ENCODE measurements at regions not wholly inside any gene's neighbourhood (a gene's known extent, or its start where the extent isn't known, plus 50 kb on each side); places are given as distances from the start of the nearest gene placed in this dataset.

- H3K27ac ChIP-seq (ENCODE audit: low read length), result no peak overlapping the region
- H3K4me1 ChIP-seq (ENCODE audit: insufficient read depth, low read length), result no peaks in the 10 kb centered on the region
- no peak overlapping the region for H3K4me3 ChIP-seq (ENCODE audit: low read length)
- no peaks in the 10 kb centered on the region for H3K27me3 ChIP-seq (ENCODE audit: insufficient read depth, low read length)
- H3K9me3 ChIP-seq (ENCODE audit: insufficient read depth, low read depth, low read length), result no peaks in the 10 kb centered on the region
- no peak overlapping the region for H3K9ac ChIP-seq (ENCODE audit: low read depth, low read length)
- H3K36me3 ChIP-seq (ENCODE audit: insufficient read depth, low read depth, low read length), result no peaks in the 10 kb centered on the region
Observed at GRCh38 chr6:6840831-6841291, 252.3 kb downstream of the LY86 start.

- Histone ChIP-seq H3K27me3 (ENCODE audit: insufficient read depth, low read length) (no peaks in the 10 kb centered on the region), H3K9me3 (ENCODE audit: insufficient read depth, low read depth, low read length) (no peaks in the 10 kb centered on the region), H3K27ac (ENCODE audit: low read length) (no peak overlapping the region), H3K4me1 (ENCODE audit: insufficient read depth, low read length) (no peaks in the 10 kb centered on the region), H3K36me3 (ENCODE audit: insufficient read depth, low read depth, low read length) (no peaks in the 10 kb centered on the region), H3K4me3 (ENCODE audit: low read length) (no peak overlapping the region), H3K9ac (ENCODE audit: low read depth, low read length) (no peak overlapping the region)
Observed at GRCh38 chr6:6841571-6841970, 253.1 kb downstream of the LY86 start.

- Histone ChIP-seq H3K9ac (ENCODE audit: low read depth, low read length) (no peak overlapping the region), H3K4me3 (ENCODE audit: low read length) (no peak overlapping the region), H3K36me3 (ENCODE audit: insufficient read depth, low read depth, low read length) (no peaks in the 10 kb centered on the region), H3K4me1 (ENCODE audit: insufficient read depth, low read length) (no peaks in the 10 kb centered on the region), H3K27me3 (ENCODE audit: insufficient read depth, low read length) (no peaks in the 10 kb centered on the region), H3K27ac (ENCODE audit: low read length) (no peak overlapping the region), H3K9me3 (ENCODE audit: insufficient read depth, low read depth, low read length) (no peaks in the 10 kb centered on the region)
Observed at GRCh38 chr6:6842291-6842690, 253.8 kb downstream of the LY86 start.

- H3K27ac ChIP-seq (ENCODE audit: low read length), result no peak overlapping the region
- no peak overlapping the region for H3K4me3 ChIP-seq (ENCODE audit: low read length)
- no peaks in the 10 kb centered on the region for H3K9me3 ChIP-seq (ENCODE audit: insufficient read depth, low read depth, low read length)
- no peaks in the 10 kb centered on the region for H3K4me1 ChIP-seq (ENCODE audit: insufficient read depth, low read length)
- H3K36me3 ChIP-seq (ENCODE audit: insufficient read depth, low read depth, low read length), result no peaks in the 10 kb centered on the region
- H3K9ac ChIP-seq (ENCODE audit: low read depth, low read length), result no peak overlapping the region
- H3K27me3 ChIP-seq (ENCODE audit: insufficient read depth, low read length), result no peaks in the 10 kb centered on the region
Observed at GRCh38 chr6:6843057-6843627, 254.6 kb downstream of the LY86 start.

- no peak overlapping the region for H3K4me3 ChIP-seq (ENCODE audit: low read length)
- no peaks in the 10 kb centered on the region for H3K4me1 ChIP-seq (ENCODE audit: insufficient read depth, low read length)
- no peaks in the 10 kb centered on the region for H3K27me3 ChIP-seq (ENCODE audit: insufficient read depth, low read length)
- H3K27ac ChIP-seq (ENCODE audit: low read length), result no peak overlapping the region
- no peaks in the 10 kb centered on the region for H3K36me3 ChIP-seq (ENCODE audit: insufficient read depth, low read depth, low read length)
- H3K9ac ChIP-seq (ENCODE audit: low read depth, low read length), result no peak overlapping the region
- H3K9me3 ChIP-seq (ENCODE audit: insufficient read depth, low read depth, low read length), result no peaks in the 10 kb centered on the region
Observed at GRCh38 chr6:6843777-6844176, 255.3 kb downstream of the LY86 start.

GRCh38 chr6:6844530-6844929, 256.0 kb downstream of the LY86 start:
- Histone ChIP-seq H3K9me3 (ENCODE audit: insufficient read depth, low read depth, low read length) (no peaks in the 10 kb centered on the region), H3K9ac (ENCODE audit: low read depth, low read length) (no peak overlapping the region), H3K4me3 (ENCODE audit: low read length) (no peak overlapping the region), H3K27ac (ENCODE audit: low read length) (no peak overlapping the region), H3K4me1 (ENCODE audit: insufficient read depth, low read length) (no peaks in the 10 kb centered on the region), H3K36me3 (ENCODE audit: insufficient read depth, low read depth, low read length) (no peaks in the 10 kb centered on the region), H3K27me3 (ENCODE audit: insufficient read depth, low read length) (no peaks in the 10 kb centered on the region)

- Histone ChIP-seq H3K36me3 (ENCODE audit: insufficient read depth, low read depth, low read length) (no peaks in the 10 kb centered on the region), H3K4me1 (ENCODE audit: insufficient read depth, low read length) (no peaks in the 10 kb centered on the region), H3K27me3 (ENCODE audit: insufficient read depth, low read length) (no peaks in the 10 kb centered on the region), H3K9me3 (ENCODE audit: insufficient read depth, low read depth, low read length) (no peaks in the 10 kb centered on the region), H3K4me3 (ENCODE audit: low read length) (no peak overlapping the region), H3K9ac (ENCODE audit: low read depth, low read length) (no peak overlapping the region), H3K27ac (ENCODE audit: low read length) (no peak overlapping the region)
Observed at GRCh38 chr6:6845603-6846002, 257.1 kb downstream of the LY86 start.

GRCh38 chr6:6847591-6847990, 259.1 kb downstream of the LY86 start:
- no peak overlapping the region for H3K9ac ChIP-seq (ENCODE audit: low read depth, low read length)
- H3K36me3 ChIP-seq (ENCODE audit: insufficient read depth, low read depth, low read length), result no peaks in the 10 kb centered on the region
- H3K27ac ChIP-seq (ENCODE audit: low read length), result no peak overlapping the region
- no peak overlapping the region for H3K4me3 ChIP-seq (ENCODE audit: low read length)
- no peaks in the 10 kb centered on the region for H3K9me3 ChIP-seq (ENCODE audit: insufficient read depth, low read depth, low read length)
- H3K27me3 ChIP-seq (ENCODE audit: insufficient read depth, low read length), result no peaks in the 10 kb centered on the region
- H3K4me1 ChIP-seq (ENCODE audit: insufficient read depth, low read length), result no peaks in the 10 kb centered on the region

- H3K4me3 ChIP-seq (ENCODE audit: low read length), result no peak overlapping the region
- H3K27ac ChIP-seq (ENCODE audit: low read length), result no peak overlapping the region
- no peaks in the 10 kb centered on the region; the same call in 1 of the 2 replicates for H3K4me1 ChIP-seq (ENCODE audit: insufficient read depth, low read length)
- no peak overlapping the region for H3K9ac ChIP-seq (ENCODE audit: low read depth, low read length)
- H3K27me3 ChIP-seq (ENCODE audit: insufficient read depth, low read length), result no peaks in the 10 kb centered on the region
- no peaks in the 10 kb centered on the region for H3K9me3 ChIP-seq (ENCODE audit: insufficient read depth, low read depth, low read length)
- no peaks in the 10 kb centered on the region for H3K36me3 ChIP-seq (ENCODE audit: insufficient read depth, low read depth, low read length)
Observed at GRCh38 chr6:6851059-6851948, 256.5 kb upstream of the RREB1 start.

- no peak overlapping the region for H3K27ac ChIP-seq (ENCODE audit: low read length)
Observed at GRCh38 chr6:6851949-6852261, 255.9 kb upstream of the RREB1 start.

GRCh38 chr6:6856538-6857523, 250.9 kb upstream of the RREB1 start:
- Histone ChIP-seq H3K9me3 (ENCODE audit: insufficient read depth, low read depth, low read length) (no peaks in the 10 kb centered on the region), H3K4me1 (ENCODE audit: insufficient read depth, low read length) (peaks cover 10% of the 10 kb centered on the region), H3K4me3 (ENCODE audit: low read length) (peak overlapping the region; percentile 25; the same call in 1 of the 2 replicates), H3K36me3 (ENCODE audit: insufficient read depth, low read depth, low read length) (no peaks in the 10 kb centered on the region), H3K27ac (ENCODE audit: low read length) (no peak overlapping the region), H3K9ac (ENCODE audit: low read depth, low read length) (no peak overlapping the region), H3K27me3 (ENCODE audit: insufficient read depth, low read length) (no peaks in the 10 kb centered on the region)

More at GRCh38 chr6:6851949-6852261, 255.9 kb upstream of the RREB1 start:
- H3K27me3 ChIP-seq (ENCODE audit: insufficient read depth, low read length), result no peaks in the 10 kb centered on the region
- no peaks in the 10 kb centered on the region for H3K9me3 ChIP-seq (ENCODE audit: insufficient read depth, low read depth, low read length)
- H3K36me3 ChIP-seq (ENCODE audit: insufficient read depth, low read depth, low read length), result no peaks in the 10 kb centered on the region
- H3K4me3 ChIP-seq (ENCODE audit: low read length), result no peak overlapping the region
- no peak overlapping the region for H3K9ac ChIP-seq (ENCODE audit: low read depth, low read length)
- peaks cover 4% of the 10 kb centered on the region for H3K4me1 ChIP-seq (ENCODE audit: insufficient read depth, low read length)
